GM12875 (cell line): ENCODE measurements at regions not wholly inside any gene's neighbourhood (a gene's known extent, or its start where the extent isn't known, plus 50 kb on each side); places are given as distances from the start of the nearest gene placed in this dataset.
"Not testable (repeated sequence)": the region's sequence is repeated elsewhere in the genome, so short reads cannot be mapped to it uniquely, and the experiment has no call there.

Source experiments
- H3K4me3 ChIP-seq: one replicate; pipeline ENCODE4 v1.5.1; 2011; ENCODE audit warnings: low read depth, low read length, control low read depth
- CTCF ChIP-seq: IDR thresholded peaks from 2 replicates; pipeline ENCODE4 v1.5.1; 2011; ENCODE audit warnings: low read depth, mild to moderate bottlenecking, control low read depth, inconsistent platforms, low read length, moderate library complexity, borderline replicate concordance; ENCODE audit not compliant: insufficient read depth

DNA sequence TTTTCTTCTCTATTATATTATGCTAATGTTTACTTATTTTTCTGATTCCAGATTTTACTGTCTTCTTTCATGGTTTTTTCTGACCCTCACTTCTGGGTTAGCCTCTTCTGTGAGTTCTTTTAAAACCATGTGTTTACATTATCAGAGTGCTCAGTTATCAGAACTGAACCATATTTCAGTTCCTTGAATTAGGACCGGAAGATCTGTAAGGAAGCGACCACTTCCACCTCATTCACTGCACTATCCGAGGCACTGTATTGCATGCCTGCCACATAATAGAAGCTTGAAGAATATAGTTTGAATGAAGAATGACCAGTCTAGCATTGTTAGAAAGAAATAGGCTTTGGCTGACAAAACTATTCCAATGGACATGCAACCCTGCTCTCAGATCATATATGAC lies 281.0 kb upstream of the DEPDC1 start:
- H3K4me3 ChIP-seq, result no peak overlapping the region
- TF ChIP-seq CTCF, result no peak

DNA sequence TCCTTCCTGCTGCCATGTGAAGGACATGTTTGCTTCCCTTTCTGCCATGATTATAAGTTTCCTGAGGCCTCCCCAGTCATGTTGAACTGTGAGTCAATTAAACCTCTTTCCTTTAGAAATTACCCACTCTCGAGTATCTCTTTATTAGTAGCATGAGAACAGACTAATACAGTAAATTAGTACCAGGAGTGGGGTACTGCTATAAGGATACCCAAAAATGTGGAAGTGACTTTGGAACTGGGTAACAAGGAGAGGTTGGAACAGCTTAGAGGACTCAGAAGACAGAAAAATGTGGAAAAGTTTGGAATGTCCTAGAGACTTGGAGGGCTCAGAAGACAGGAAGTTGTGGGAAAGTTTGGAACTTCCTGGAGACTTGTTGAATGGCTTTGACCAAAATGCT lies 283.0 kb upstream of the DEPDC1 start:
- not testable (repeated sequence) for H3K4me3 ChIP-seq

- no peak overlapping the region for H3K4me3 ChIP-seq
- no peak for TF ChIP-seq CTCF
Observed at GRCh38 chr1:68780919-68781318, 284.0 kb upstream of the DEPDC1 start.

GRCh38 chr1:68782890-68783289 lies 286.0 kb upstream of the DEPDC1 start:
- no peak for TF ChIP-seq CTCF
- no peak overlapping the region for H3K4me3 ChIP-seq

DNA sequence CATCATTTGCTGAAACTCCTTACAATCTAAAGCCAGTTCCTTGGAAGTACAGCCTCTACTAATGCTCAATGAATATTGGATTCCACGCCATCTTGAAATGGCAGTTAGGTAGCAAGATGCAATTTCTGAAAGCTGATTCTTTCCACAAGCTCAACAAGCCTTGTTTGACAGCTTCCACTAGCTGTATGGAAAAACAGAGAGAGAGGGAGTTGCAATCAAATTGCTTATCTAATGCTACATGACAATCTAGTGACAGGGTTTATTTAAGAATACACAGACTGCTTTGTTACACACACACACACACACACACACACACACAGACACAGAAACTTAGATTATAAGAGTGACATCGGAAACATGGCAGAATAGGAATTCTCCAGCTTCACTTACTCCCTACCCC lies 288.4 kb upstream of the DEPDC1 start:
- no peak for TF ChIP-seq CTCF
- no peak overlapping the region for H3K4me3 ChIP-seq

DNA sequence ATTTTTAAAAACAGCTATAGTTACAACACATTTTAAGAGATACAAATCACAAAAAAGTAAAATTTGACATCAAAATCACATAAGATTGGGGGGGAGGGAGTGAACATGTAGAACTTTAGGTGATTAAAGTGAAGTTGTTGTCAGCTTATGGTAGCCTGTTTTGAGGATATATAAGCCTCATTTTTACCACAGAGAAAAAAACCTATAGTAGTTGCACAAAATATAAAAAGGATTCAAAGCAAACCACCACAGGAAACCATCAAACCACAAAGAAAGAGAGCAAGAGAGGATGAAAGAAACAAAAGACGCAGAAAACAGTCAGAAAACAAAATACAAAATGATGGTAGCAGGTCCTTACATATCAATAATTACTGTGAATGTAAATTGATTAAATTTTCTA lies 291.9 kb upstream of the DEPDC1 start:
- TF ChIP-seq CTCF, result no peak

GRCh38 chr1:68791800-68792199 lies 294.9 kb upstream of the DEPDC1 start:
- H3K4me3 ChIP-seq, result no peak overlapping the region
- no peak for TF ChIP-seq CTCF

More for the DNA sequence above, 291.9 kb upstream of the DEPDC1 start:
- H3K4me3 ChIP-seq, result no peak overlapping the region

GRCh38 chr1:68795956-68796355 lies 299.1 kb upstream of the DEPDC1 start:
- no peak overlapping the region for H3K4me3 ChIP-seq
- TF ChIP-seq CTCF, result no peak
